ENCODE measurements at regions not wholly inside any gene's neighbourhood (a gene's known extent, or its start where the extent isn't known, plus 50 kb on each side); places are given as distances from the start of the nearest gene placed in this dataset.
"Not testable (repeated sequence)": the region's sequence is repeated elsewhere in the genome, so short reads cannot be mapped to it uniquely, and the experiment has no call there.

DNA sequence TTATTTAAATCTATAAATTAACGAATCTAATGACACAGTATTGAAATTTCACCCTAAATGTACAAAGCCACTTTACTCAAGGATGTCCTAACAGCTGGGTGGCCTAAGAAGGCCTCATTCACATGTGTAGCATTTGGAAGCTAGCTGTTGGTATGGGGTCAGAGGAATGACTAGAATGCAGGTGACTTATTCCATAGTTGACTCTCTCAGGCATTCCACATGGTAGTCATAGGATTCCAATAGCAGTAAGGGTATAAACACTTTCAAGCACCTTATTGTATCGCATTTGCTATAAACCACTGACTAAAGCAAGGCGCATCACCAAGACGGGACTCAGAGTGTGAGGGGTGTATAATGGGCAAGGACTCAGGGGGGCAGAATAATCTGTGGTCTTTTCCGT lies 294.8 kb upstream of the EPHA3 start:
- DNase-seq, result no peak
- TF ChIP-seq GATA1 (IDR thresholded peaks at IDR 0.05; ENCODE audit: low read depth, low read length) (no peak), POLR2A (IDR thresholded peaks at IDR 0.05; ENCODE audit: low read length) (no peak)

- no peak for DNase-seq
- TF ChIP-seq POLR2A (IDR thresholded peaks at IDR 0.05; ENCODE audit: low read length) (no peak), GATA1 (IDR thresholded peaks at IDR 0.05; ENCODE audit: low read depth, low read length) (no peak)
Observed at GRCh38 chr3:88816445-88816844, 291.0 kb upstream of the EPHA3 start.

DNA sequence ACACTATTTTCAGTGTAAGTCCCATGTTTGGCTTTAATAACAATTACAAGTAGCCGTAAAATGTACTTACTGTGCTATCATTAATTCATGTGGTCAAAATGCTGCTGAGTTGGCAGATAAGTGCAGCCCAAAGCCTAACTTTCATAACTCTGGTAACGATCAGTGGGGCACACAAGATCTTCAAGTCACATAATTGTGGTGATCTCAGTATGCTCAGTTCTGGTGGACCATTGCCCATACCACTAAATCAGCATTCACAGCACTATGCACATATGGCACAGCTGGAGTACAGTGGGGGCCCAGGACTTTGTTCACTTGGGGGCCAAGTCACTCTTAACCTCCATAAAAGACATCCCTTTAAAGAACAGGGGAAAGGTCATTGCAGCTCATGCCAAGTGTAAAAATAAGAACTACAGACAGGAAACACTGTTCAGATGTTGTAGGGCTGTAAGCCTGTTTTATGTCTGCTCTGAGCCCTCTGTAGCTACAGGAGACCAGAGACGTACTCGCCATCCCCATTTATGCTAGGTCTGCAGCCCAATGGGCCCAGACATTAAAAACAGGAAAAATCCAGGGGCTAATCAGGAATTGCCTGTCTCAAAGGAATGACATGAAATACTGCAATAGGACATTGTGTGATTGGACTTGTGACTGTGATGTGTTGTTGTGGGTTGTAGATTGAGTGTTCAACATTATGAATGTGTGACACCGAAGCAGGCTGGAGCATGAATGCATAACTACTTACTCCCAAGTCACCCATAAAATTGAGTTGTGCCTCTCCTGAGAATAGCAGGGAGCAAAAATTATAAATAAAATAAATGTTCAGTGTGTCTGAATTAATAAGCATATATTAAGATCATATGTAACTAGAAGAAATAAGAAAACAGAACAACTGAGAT lies 282.5 kb upstream of the EPHA3 start:
- DNase-seq, result no peak
- TF ChIP-seq POLR2A (IDR thresholded peaks at IDR 0.05; ENCODE audit: low read length) (no peak), GATA1 (IDR thresholded peaks at IDR 0.05; ENCODE audit: low read depth, low read length) (no peak)

DNA sequence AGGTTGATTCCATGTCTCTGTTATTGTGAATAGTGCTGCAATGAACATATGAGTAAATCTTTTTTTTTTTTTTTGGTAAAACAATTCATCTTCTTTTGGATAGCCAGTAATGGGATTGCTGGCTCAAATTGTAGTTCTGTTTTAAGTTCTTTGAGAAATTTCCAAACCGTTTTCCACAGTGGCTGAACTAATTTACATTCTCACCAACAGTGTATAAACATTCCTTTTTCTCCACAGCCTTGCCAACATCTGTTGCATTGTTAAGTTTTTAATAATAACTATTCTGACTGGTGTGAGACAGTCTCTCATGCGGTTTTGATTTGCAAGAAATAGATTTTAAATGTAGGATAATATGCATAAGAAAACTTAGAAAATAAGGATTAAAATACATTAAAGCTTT lies 279.0 kb upstream of the EPHA3 start:
- TF ChIP-seq GATA1 (IDR thresholded peaks at IDR 0.05; ENCODE audit: low read depth, low read length) (no peak), POLR2A (IDR thresholded peaks at IDR 0.05; ENCODE audit: low read length) (no peak)
- no peak for DNase-seq

DNA sequence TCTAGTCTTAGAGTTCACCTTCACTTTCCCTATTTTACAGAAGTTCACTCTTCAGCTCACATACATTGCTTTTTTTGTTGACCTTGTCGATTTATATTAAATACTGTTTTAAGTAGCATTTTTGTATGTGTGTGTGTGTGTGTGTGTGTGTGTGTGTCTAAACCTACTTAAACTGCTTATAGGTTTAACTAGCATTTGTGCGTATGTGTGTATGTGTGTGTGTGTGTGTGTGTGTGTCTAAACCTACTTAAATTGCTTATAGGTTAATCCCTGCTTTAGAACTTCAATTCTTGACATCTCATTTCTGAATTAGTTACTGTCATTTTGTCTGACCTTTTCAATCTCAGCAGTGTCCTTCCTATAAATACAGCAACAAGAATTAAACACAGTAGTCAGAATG lies 254.8 kb upstream of the EPHA3 start:
- no peak for DNase-seq
- TF ChIP-seq POLR2A (IDR thresholded peaks at IDR 0.05; ENCODE audit: low read length), result no peak
- TF ChIP-seq GATA1 (IDR thresholded peaks at IDR 0.05; ENCODE audit: low read depth, low read length), result no peak

GRCh38 chr3:88863196-88863595 lies 244.2 kb upstream of the EPHA3 start:
- DNase-seq, result no peak
- TF ChIP-seq POLR2A (IDR thresholded peaks at IDR 0.05; ENCODE audit: low read length) (no peak), GATA1 (IDR thresholded peaks at IDR 0.05; ENCODE audit: low read depth, low read length) (no peak)

- TF ChIP-seq POLR2A (IDR thresholded peaks at IDR 0.05; ENCODE audit: low read length), result no peak
- no peak for TF ChIP-seq GATA1 (IDR thresholded peaks at IDR 0.05; ENCODE audit: low read depth, low read length)
- DNase-seq, result no peak
Observed at GRCh38 chr3:88876724-88877123, 230.7 kb upstream of the EPHA3 start.

- TF ChIP-seq GATA1 (IDR thresholded peaks at IDR 0.05; ENCODE audit: low read depth, low read length), result no peak
- TF ChIP-seq POLR2A (IDR thresholded peaks at IDR 0.05; ENCODE audit: low read length), result no peak
- DNase-seq, result no peak
Observed at GRCh38 chr3:88879905-88880304, 227.5 kb upstream of the EPHA3 start.

DNA sequence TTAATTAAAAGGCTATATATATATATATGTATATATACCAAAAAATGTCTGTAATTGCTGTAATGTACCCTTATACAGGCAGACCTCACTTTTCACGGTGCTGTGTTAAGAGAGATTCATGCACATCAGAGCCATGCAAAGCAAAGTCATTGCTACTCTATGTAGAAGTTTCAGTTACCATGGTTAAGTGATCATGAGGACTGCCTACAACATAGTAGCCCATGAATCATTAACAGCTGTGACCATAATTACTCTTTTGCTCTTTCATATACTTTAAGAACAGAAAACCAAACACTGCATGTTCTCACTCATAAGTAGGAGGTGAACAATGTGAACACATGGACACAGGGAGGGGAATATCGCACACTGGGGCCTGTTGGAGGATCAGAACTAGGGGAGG lies 225.3 kb upstream of the EPHA3 start:
- TF ChIP-seq GATA1 (IDR thresholded peaks at IDR 0.05; ENCODE audit: low read depth, low read length) (no peak), POLR2A (IDR thresholded peaks at IDR 0.05; ENCODE audit: low read length) (no peak)
- DNase-seq, result no peak

DNA sequence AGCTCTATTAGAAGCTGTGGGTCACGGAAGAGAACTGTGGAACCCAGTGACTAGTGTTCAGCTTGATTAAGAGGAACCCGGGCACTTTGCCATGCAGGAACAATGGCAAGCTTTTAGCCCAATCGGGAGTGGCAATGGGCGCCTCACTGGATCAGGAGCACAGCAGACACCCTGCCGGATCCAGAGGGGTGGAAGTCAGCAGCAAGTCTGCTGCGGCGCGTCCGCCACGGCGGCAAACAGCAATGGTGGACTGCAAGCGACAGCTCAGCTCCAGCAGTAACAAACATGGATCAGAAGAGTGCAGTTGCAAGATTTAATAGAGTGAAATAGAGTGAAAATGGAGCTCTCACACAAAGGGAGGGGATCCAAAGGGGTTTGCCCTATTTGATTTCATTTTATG lies 220.8 kb upstream of the EPHA3 start:
- not testable (repeated sequence) for DNase-seq

DNA sequence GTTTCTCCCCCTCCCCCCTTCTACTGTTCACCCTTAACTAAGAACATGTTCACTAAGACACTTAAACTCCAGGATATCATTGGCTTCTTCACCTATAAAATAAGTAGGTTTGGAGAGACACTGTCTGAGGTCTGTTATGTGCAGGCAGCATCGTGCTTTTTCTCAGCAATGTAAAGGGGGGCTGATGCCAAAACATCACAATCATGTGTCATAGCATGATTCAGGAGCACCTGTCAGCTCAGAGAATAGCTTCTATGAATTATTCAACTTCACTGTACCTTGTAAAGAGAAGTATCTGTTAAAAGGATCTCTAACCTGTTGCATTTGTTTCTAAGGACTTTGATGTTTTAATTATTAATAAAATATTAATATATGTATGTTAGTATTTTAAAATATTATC lies 211.4 kb upstream of the EPHA3 start:
- TF ChIP-seq GATA1 (IDR thresholded peaks at IDR 0.05; ENCODE audit: low read depth, low read length) (no peak), POLR2A (IDR thresholded peaks at IDR 0.05; ENCODE audit: low read length) (no peak)
- no peak for DNase-seq

DNA sequence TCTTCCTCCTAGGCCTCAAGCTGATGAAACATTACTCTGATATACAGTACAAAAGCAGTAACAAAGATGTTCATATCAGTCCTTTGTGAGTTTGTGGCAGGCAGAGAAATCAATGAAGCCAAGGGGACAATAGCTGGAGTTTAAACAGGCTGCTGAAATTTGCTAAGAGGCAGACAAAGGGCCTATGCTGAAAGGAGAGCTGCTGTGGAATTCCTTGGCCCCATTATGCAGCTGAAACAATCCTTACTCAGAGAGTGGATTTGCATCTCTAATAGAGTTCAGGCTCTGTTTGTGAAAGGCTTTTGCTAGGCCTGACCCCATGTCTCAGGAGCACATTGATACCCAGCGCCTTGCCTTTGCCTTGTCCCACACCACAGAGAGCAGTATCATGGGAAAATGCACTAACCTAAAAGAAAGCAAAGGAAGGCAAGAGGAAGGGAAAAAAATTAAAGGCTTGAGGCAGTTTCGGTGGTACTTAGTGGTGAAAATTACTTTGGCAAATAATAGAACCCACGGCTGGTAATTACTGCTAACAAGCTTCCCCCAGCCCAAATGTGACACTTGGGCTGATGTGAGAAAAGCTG lies 195.0 kb upstream of the EPHA3 start:
- TF ChIP-seq GATA1 (IDR thresholded peaks at IDR 0.05; ENCODE audit: low read depth, low read length) (no peak), POLR2A (IDR thresholded peaks at IDR 0.05; ENCODE audit: low read length) (no peak)
- DNase-seq, result no peak

GRCh38 chr3:88918841-88919240 lies 188.6 kb upstream of the EPHA3 start:
- TF ChIP-seq GATA1 (IDR thresholded peaks at IDR 0.05; ENCODE audit: low read depth, low read length) (no peak), POLR2A (IDR thresholded peaks at IDR 0.05; ENCODE audit: low read length) (no peak)

GRCh38 chr3:88921986-88922385 lies 185.4 kb upstream of the EPHA3 start:
- DNase-seq, result no peak
- TF ChIP-seq GATA1 (IDR thresholded peaks at IDR 0.05; ENCODE audit: low read depth, low read length) (no peak), POLR2A (IDR thresholded peaks at IDR 0.05; ENCODE audit: low read length) (no peak)

More at GRCh38 chr3:88918841-88919240, 188.6 kb upstream of the EPHA3 start:
- DNase-seq, result no peak

DNA sequence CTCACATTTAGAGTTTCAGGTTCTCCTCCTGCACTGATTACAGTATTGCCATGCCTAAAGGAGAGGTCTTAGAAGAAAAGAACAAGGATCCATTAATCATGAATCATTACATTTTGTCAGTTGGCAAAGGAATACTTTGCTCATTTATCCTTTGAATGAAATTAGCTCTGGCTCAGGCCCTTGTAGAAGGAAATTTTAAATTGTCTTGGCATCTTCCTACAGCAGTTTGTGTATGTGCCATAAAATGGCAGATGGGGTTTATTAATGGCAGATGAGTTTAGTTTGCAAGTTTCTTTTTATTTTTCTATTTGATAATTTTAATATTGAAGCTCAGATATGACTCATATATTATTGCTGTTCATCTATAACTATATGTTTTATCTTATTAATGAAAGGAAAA lies 181.2 kb upstream of the EPHA3 start:
- no peak for TF ChIP-seq POLR2A (IDR thresholded peaks at IDR 0.05; ENCODE audit: low read length)
- TF ChIP-seq GATA1 (IDR thresholded peaks at IDR 0.05; ENCODE audit: low read depth, low read length), result no peak
- DNase-seq, result no peak

Measured in erythroblast (primary cell).